OCI-LY3 (cell line): ENCODE measurements at regions not wholly inside any gene's neighbourhood (a gene's known extent, or its start where the extent isn't known, plus 50 kb on each side); places are given as distances from the start of the nearest gene placed in this dataset.

ENCODE experiments used
- EZH2phosphoT487 ChIP-seq: fragments of 200-600 bp; shearing (Covaris generic); IDR thresholded peaks from 2 replicates; pipeline ENCODE4 v1.6.1; 2018; ENCODE audit warnings: antibody characterized with exemption, mixed run types, low read depth
- TF ChIP-seq, protein P1 (sequence below): fragments of 200-600, 300-600 bp; sonication (generic); IDR thresholded peaks from 2 replicates; pipeline ENCODE4 v1.5.1; 2014; ENCODE audit warnings: antibody characterized with exemption, low read length, low read depth

DNA sequence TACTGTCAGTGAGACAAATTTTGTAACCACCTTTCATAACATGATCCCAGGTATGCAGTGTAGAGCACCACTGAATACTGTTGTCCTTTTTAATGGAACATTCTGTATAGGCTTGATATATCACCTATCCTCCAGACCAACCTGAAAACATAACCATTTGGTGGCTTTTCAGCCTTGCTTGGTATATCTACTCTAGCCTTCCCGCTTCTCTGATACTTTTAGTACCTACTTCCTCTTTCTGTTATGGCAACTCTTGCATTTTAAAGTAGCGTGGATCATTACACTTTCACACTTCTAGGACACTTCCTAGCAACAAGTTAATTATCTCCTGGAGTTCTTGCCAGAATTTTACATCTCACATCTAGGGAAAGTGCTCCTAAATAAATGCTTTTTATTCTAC lies 226.6 kb upstream of the ROBO1 start:
- TF ChIP-seq, protein P1, sequence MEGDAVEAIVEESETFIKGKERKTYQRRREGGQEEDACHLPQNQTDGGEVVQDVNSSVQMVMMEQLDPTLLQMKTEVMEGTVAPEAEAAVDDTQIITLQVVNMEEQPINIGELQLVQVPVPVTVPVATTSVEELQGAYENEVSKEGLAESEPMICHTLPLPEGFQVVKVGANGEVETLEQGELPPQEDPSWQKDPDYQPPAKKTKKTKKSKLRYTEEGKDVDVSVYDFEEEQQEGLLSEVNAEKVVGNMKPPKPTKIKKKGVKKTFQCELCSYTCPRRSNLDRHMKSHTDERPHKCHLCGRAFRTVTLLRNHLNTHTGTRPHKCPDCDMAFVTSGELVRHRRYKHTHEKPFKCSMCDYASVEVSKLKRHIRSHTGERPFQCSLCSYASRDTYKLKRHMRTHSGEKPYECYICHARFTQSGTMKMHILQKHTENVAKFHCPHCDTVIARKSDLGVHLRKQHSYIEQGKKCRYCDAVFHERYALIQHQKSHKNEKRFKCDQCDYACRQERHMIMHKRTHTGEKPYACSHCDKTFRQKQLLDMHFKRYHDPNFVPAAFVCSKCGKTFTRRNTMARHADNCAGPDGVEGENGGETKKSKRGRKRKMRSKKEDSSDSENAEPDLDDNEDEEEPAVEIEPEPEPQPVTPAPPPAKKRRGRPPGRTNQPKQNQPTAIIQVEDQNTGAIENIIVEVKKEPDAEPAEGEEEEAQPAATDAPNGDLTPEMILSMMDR: no peak
- TF ChIP-seq EZH2phosphoT487: no peak
